Epithelial cell of esophagus (primary cell): ENCODE measurements at regions not wholly inside any gene's neighbourhood (a gene's known extent, or its start where the extent isn't known, plus 50 kb on each side); places are given as distances from the start of the nearest gene placed in this dataset.
A peak's percentile ranks its signal among the peaks of the same experiment; 100 is the strongest.

Source experiments
- DNase-seq: peaks from one replicate; pipeline ENCODE4 v3.0.0; 2010; ENCODE audit warnings: low read depth
- H3K4me3 ChIP-seq: 2 replicates; pipeline ENCODE4 v1.5.1; 2011; ENCODE audit warnings: mild to moderate bottlenecking, low read length, control low read depth
- CTCF ChIP-seq: IDR thresholded peaks from 2 replicates; pipeline ENCODE4 v1.5.1; 2011; ENCODE audit warnings: low read depth, mild to moderate bottlenecking, low read length, control low read depth, inconsistent platforms; ENCODE audit not compliant: insufficient read depth; ENCODE audit errors: missing control alignments

- TF ChIP-seq CTCF: no peak
- H3K4me3 ChIP-seq: no peak overlapping the region
- DNase-seq: no peak
These were observed 215.2 kb downstream of the SCG2 start for GRCh38 chr2:223386984-223387383.

- no peak overlapping the region for H3K4me3 ChIP-seq
- DNase-seq: no peak
- TF ChIP-seq CTCF: no peak
These were observed 212.5 kb downstream of the SCG2 start for GRCh38 chr2:223389624-223390023.

- H3K4me3 ChIP-seq: no peak overlapping the region
- no peak for TF ChIP-seq CTCF
- DNase-seq: peak; percentile 22
These were observed 205.2 kb downstream of the SCG2 start for GRCh38 chr2:223396993-223397392.

GRCh38 chr2:223399357-223399957, 202.7 kb downstream of the SCG2 start:
- no peak for DNase-seq
- no peak for TF ChIP-seq CTCF
- no peak overlapping the region for H3K4me3 ChIP-seq

- H3K4me3 ChIP-seq: no peak overlapping the region
- DNase-seq: peak; percentile 73
- TF ChIP-seq CTCF: no peak
These were observed 197.5 kb downstream of the SCG2 start for GRCh38 chr2:223404616-223405015.

GRCh38 chr2:223414646-223415045, 187.5 kb downstream of the SCG2 start:
- peak; percentile 40 for DNase-seq
- TF ChIP-seq CTCF: no peak
- H3K4me3 ChIP-seq: no peak overlapping the region

- DNase-seq: no peak
- TF ChIP-seq CTCF: no peak
- H3K4me3 ChIP-seq: no peak overlapping the region
These were observed 187.1 kb downstream of the SCG2 start for GRCh38 chr2:223415071-223415470.
